ENCODE measurements at regions not wholly inside any gene's neighbourhood (a gene's known extent, or its start where the extent isn't known, plus 50 kb on each side); places are given as distances from the start of the nearest gene placed in this dataset.

DNA sequence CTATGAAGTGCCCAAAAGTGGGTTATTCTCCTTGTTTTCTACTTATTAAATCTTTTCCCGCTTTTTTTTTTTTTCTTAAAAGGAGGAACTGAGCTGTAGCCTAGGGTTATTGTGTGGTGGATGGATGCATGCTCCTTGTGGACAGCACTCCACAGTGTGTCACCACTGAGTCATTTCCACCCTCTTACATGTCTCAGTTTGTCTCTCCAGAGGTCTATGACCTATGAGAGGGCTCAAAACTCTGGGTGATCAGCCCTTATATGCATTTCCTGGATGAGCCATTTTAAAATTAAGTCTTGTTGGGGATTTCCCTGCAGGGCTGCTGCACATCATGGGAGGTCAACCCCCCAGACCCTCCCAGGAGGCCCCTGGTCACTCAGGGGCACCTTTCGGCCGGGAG lies 102.2 kb upstream of the MOCS2 start:
- no peak overlapping the region for H3K4me3 ChIP-seq (ENCODE audit: low read depth, low read length)

DNA sequence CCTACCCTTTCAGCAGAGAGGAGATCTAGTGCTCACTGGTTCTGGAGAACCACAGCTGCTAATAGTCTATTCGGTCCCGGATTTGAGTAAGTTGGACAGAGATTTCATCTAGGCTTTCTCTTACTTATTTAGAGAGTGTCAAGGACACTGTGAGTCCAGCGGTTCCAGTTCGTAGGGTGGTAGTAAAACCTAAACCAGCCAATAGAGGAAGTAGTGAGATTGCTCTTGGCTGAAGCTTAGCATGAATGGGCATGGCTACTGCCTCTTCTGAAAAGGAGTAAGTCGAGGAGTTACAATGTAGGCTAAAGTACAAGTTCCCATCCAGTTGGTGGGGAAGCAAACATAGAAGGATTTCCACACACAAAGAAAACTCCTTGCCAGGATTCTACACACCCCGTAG lies 109.6 kb upstream of the MOCS2 start:
- H3K4me3 ChIP-seq (ENCODE audit: low read depth, low read length) = no peak overlapping the region

DNA sequence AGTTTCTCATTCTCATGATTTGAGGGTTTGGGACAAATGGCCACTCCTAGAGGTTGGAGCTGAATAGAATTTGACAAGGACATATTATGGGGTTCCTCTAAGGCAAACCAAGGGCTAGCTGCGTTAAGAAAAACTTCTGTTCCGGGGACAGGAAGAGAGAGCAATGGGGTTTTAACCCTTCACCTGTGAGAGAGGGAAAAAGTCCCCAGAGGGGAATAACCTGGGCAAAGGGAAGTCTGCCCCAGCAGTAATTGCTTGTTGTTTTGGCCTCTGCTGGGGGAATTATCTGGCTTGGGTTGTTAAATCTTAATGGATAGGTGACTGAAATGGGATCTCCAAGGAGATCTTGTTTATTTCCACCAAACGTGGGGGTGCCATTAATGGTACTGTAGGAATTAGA lies 110.1 kb upstream of the MOCS2 start:
- H3K4me3 ChIP-seq (ENCODE audit: low read depth, low read length) = no peak overlapping the region

DNA sequence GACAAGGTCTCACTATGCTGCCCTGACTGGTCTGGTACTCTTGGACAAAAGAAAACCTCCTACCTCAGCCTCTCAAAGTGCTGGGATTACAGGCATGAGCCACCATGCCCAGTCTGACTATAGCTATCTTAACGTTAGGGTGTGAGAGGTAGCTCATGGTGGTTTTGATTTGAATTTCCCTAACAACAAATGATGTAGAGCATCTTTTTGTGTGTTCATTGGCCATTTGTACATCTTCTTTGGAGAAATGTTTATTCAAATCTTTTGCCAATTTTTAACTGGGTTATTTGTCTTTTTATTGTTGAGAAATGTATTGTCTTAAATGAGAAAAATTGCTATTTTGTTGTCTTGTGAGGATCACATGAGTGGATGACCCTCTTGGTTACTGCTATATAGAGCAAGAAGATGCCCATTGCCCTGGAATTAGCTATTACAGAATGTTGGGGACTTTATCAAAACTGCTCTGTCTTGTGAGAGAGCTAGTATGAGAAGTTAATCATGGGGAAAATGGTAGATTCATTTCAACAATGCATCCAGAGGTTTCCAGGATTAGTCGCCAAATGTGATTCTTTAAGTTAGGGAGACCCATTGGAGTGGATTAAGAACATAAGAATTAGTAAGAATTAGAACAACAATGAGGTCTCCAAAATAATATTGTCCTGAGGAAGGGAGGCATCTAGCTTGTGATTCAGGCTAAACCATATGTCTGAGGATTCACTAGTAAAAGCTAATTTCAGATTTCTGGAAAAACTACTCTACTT lies 124.3 kb upstream of the MOCS2 start:
- no peak overlapping the region for H3K4me3 ChIP-seq (ENCODE audit: low read depth, low read length)

DNA sequence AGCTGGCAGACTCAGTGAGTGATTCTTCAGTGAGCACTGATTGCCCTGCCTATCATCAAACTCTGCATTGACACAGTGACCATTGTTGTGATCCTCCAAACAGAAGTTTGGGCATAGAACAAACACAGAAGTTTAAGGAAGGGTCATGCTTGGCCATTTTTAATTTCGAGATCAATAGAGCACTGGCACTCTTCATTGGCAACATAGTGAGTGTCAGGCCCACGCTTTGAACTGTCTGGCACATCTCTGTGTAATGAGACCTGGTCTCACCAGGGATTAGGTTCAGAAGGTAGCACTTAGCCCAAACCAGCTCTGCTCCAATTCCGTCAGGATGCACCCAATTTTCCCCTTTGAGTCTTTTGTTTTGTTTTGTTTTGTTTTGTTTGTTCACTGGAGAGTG lies 127.1 kb upstream of the MOCS2 start:
- H3K4me3 ChIP-seq (ENCODE audit: low read depth, low read length) = no peak overlapping the region

DNA sequence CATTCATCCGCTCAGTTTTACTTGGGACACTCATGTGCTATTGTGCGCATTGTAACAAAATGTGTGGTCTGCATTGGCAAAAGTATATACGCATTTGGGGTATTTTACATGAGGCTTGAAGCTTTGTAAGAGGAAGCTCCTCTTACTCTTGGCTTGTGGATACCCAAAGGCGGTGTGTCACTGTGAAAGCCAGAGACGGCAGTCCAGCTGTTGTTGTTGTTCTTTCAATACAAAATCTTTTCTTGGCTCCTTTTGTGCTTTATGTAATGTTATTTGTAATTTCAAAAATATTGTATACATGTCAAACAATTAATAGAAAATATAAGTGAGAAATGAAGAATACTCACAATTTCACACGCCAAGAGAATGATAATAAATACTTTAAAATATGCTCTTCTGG lies 128.3 kb upstream of the MOCS2 start:
- H3K4me3 ChIP-seq (ENCODE audit: low read depth, low read length) = no peak overlapping the region

DNA sequence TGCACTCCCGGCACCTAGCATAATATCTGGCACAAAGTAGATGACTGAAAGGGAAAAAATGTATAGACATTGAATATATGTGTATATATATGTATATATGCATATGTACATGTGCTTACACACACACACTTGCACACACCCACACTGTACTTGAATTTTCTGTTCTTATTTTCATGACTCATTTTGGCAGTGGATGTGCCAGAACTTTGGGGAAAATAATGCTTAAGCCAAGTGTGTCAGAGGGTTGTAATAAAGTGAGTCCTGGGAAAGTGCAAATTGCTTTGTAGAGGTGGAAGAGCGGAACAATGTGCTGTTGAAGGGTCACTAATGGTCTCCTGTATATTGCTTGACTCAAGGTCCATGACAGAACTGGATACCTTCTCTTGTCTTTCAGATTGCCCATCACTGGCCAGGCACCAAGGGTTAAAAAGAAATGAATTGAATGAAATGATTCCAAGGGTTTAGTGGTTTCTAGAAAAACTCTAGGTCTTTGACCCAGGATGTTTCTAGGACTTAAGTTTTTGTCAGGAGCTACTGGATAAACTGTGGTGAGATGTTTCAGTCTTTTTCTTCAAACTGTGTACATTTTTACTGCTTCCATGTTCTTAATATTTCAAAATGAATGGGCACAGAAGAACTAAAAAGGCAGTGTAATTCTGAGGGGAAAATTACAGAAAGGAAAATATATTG lies 129.9 kb upstream of the MOCS2 start:
- no peak overlapping the region for H3K4me3 ChIP-seq (ENCODE audit: low read depth, low read length)

DNA sequence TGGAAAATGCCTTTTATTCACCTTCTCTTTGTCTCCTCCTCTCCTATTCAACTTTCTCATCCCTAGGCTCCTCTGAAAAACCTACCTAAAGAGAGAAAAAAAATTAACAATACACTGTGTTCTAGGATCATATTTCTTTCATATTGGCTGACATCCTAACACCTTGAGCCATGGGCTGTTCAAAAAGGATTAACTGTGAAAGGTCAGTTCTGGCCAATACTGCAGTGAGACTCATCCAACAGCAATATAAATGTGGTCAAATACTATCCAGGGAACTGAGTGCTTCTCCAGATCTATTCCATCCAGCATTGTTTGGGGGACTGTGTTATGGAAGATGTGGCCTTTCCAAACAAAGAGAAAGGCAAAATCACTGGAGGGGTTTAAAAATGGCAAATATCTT lies 131.1 kb upstream of the MOCS2 start:
- peak overlapping the region; percentile 4 for H3K4me3 ChIP-seq (ENCODE audit: low read depth, low read length)

DNA sequence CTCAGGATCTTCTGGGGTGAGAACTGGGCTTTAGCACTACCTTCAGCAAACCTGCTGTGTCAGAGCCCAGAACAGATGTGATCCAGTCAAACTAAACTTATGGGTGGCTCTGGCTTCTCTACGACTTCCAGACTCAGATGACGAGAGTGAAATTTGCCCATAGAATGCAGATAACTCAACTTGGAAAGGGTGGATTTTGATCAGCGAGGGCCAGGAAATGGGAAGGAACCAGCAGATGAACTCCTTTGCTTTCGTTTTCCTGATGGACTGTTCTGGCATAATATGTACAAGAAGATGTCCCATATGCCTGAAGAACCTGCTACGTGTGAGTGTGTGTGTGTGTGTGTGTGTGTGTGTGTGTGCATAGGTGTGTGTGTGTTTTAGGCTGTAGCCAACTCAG lies 132.0 kb upstream of the MOCS2 start:
- no peak overlapping the region for H3K4me3 ChIP-seq (ENCODE audit: low read depth, low read length)

DNA sequence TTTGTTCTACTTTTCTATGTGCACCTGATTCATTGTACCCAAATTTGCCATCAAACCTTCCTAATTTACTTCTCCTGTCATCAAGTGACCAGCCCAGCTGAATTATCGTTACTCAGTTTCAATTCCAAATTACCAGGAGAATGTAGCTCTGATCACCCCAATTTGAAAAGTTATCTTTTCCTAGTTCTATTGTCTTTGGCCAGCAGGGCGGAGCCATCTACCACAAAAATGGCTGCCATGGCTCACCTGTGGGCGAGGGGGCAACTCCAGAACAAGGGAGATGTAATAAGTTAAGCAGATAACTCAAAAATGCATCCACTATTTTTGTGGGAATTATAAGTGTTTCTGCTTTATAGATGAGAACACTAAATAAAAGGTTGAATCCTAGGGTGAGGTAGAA lies 133.8 kb upstream of the MOCS2 start:
- no peak overlapping the region for H3K4me3 ChIP-seq (ENCODE audit: low read depth, low read length)

DNA sequence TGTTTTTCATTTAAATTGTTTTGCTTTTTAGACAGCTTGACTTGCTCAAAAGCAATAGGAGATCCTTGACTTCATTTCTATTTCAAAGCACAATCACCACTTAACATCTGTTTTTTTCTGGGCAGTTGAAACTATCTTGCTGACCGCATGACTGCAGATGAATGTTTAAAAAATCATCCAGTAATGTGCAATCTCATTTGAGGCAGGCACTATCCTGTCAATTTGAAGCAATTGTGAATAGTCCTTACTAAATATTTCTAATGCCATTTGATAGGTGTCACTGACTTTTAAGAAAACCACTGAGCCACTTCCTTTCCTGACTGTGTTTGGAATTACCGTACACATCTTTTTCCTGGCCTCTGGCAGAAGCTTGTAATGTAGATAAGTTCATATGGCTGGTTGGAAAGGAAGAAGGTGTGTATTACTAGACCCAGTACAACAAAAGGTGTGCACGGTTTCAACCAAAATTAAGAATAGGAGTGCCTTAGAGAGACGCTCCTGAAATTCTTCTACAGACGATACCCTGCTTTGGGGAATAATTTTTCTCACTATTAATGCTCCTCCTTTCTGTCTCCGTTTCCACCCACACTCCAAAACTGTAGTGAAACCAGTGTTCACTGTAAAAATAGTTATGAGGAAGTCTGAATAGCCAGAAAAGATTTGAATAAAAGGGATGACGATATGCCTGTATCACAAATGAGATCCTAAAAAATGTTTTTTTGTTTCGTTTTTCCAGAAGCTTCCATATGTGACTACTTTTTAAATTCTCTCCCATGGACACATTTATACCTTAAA lies 136.7 kb upstream of the MOCS2 start:
- no peak overlapping the region for H3K4me3 ChIP-seq (ENCODE audit: low read depth, low read length)

DNA sequence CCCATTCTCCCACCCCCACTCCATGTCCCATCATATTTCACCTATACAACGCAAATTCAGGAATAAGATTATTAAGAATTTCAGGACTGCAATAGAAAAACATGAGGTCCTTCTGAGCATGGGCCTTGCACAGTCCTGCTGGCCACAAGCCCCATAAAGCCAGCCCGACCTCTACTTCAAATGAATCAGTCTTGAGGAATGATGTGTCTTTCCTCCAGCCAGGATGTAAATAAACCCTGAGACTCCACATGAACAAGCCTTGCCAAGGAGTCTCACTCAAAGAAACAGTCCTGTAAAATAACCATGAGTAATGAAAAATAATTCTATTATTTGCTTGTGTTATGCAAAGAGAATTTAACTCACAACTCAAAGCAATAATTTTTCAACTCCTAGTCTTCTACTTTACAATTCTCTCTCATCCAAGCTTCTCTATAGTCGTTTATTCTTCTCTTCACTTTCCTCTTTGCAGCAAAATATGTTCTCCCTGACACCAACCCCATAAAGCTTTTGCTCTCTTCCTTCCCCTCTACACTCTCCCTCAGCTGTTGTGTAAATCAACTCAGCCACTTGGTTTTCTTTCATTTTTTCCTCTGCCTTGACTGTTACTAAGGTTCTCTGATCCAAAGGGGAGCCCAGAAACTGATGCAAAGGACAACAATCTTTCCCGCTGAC lies 140.1 kb upstream of the MOCS2 start:
- H3K4me3 ChIP-seq (ENCODE audit: low read depth, low read length) = no peak overlapping the region

DNA sequence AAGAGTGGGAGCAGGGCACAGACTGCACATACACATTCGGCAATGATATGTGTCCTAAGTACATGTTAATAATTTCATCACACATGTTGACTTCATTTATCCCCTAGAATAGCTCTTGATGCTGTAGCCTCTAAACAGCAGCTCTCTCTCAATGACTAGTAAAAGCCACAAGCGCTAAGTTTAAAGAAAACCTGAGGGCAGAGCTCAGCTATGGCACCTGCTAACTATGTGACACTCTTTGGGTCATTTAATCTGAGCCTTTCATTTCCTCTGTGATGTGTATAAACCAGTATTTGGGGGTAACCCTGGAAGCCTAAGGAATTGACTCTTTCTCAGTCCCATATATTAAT lies 140.6 kb upstream of the MOCS2 start:
- H3K4me3 ChIP-seq (ENCODE audit: low read depth, low read length) = no peak overlapping the region

DNA sequence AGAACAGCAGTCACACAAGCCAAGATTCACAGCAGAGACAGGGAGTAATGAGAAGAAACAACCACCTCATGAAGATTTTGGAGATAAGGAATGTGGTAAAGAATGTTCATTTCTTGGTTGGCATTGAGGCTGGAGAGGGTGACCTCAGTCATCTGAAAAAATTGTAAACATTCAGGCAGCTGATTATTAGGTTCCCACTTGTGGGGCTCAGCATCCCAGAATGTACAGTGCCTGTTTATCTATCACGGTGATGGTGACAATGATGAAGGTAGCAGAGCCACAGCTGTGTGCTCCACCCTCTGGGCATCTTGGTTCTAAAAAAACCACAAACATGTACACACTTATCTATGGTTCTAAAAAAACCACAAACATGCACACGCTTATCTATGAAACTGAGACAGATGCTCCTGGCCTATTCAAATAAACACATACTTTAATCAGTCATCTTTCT lies 143.9 kb upstream of the MOCS2 start:
- no peak overlapping the region for H3K4me3 ChIP-seq (ENCODE audit: low read depth, low read length)

DNA sequence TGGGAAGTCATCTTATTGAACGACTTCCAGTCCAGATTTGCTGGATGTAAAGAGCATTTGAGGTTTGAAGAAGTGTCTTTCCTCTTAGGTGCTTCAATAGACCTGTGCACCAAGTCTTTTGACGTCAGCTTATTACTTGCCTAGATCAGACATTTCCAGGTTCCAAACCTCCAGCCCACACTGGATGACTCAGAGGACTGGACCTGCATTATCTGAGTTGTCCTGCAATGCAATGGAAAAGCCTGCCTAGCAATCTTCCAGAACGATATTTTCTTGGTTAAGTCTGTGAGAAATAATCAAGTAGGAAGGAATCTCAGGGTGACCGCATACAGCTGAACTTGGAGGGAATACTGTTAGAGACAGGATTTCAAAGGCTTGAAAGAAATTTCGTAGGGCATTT lies 147.2 kb upstream of the MOCS2 start:
- H3K4me3 ChIP-seq (ENCODE audit: low read depth, low read length) = no peak overlapping the region

DNA sequence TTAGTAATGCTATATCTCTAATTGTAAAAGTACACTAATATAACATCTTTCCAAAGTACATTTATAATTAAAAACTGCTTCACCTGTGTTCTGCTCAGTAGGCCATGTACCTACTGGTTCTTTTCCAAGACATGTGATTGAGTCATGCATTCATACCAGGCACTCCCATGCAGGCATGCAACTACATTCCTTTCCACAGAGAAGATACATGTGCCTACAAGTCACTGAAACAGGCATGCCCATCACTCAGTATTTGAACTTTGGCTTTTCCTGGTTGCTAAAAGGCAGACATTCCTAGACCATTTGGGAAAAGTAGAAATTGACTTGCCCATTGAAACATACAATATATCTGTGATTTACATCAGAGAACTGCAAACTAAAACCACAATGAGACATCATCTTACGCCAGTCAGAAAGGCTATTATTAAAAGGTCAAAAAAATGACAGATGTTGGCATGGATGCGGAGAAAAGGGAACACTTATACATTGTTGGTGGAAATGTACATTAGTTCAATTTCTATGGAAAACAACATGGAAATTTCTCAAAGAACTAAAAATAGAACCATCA lies 148.3 kb upstream of the MOCS2 start:
- H3K4me3 ChIP-seq (ENCODE audit: low read depth, low read length) = no peak overlapping the region

DNA sequence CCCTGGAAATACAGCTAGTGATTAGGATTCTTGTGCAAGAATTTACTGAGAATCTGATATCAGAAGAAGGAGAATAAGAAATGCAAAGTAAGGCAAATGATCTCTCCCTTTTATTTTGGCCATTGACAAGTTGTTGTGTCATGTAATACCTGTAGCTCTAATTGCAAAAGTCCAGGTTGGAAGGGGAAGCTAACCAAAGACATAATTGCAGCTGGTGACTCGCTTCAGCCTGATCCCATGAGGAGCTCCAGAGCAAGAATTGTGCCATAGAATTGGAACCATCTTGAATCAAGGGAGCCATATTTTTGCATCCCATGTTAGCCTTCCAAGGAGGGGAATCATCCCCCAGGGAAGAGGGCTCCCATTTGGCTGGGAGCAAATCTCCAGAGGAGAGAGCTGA lies 149.6 kb upstream of the MOCS2 start:
- H3K4me3 ChIP-seq (ENCODE audit: low read depth, low read length) = no peak overlapping the region

DNA sequence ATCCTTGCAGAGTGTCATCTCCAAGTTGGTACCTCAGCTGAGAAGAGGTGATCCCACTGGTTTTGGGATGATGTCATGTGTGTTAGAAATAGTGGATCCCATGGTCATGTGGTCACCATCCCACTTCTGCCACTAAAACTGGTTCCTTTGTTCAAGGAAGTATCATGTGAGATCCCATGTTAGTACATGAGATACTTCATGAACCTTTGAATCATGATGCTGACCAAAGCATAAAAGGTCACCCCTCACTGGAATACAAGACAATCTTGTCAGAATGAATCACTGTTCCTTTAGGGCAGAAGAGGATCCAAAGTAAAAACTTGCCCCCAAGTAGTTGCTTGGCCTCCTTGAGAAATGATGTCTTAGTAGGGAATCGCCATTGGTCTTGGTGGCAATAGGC lies 150.9 kb upstream of the MOCS2 start:
- H3K4me3 ChIP-seq (ENCODE audit: low read depth, low read length) = no peak overlapping the region

DNA sequence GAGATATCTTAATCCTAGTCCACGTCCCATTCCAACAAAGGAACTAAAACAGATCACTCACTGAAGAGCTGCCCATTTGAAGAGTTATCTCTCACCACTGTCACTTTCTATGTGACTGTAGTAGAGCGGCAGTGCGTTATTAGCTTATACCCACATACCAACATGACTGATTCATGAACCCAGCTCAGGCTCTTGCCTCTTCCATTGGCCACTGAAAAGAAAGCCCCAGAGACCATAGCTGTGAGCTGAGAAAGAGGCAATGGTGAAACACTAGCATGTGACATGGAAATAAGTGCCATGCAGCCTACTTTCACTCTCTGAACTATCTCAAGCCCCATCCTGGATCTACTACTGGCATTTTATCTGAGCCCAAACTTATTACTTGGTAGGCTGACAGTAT lies 151.7 kb upstream of the MOCS2 start:
- H3K4me3 ChIP-seq (ENCODE audit: low read depth, low read length) = no peak overlapping the region

DNA sequence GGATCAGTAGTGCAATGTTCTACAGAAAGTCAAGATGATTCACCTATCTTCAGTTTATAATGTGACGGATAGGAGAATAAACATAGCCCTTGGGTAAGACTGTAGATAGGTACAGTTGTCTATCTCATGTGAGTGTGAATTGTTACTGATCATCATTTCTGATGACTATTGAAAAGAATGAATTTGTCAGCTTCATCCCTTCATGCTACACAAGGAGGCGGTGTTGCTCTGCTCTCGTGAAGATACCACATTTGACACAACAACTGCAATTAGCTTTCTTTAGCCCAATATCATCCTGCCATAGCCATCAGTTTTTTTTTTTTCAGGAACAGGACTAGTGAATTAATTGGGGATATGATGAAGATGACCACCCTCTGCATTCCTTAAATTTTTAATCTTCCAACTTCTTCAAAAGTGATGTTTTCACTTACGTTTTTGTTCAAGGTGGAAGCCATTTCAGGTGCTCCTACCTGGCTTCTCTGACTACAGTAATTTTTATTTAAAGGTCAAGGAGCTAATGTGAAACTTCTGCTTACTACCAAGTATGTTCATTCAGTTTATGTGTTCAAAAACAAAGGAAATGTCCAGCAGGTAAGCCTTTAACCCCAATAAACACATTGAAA lies 152.9 kb upstream of the MOCS2 start:
- H3K4me3 ChIP-seq (ENCODE audit: low read depth, low read length) = no peak overlapping the region

DNA sequence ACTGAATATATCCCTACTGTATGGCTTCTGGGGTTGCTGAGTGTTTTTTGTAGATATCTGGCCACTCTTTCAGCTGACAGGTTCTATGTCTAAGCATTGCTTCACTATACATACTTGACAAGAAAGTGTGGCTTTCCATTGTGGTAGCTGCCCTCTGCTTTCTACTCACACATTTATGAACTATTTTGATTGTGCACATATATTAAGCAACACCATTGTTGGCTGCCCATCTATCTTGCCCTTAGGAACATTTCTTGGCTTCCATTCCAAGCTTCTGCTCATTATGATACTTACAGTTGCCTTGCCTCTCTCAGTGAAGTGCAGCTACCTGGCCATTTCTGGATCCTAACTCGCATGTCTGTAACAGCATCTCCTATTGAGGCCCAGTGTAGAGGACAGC lies 153.6 kb upstream of the MOCS2 start:
- H3K4me3 ChIP-seq (ENCODE audit: low read depth, low read length) = no peak overlapping the region

Data from iPS-11a (cell line).